GM23338 (cell line): ENCODE measurements at regions not wholly inside any gene's neighbourhood (a gene's known extent, or its start where the extent isn't known, plus 50 kb on each side); places are given as distances from the start of the nearest gene placed in this dataset.

Source experiments
- ATAC-seq: fragments of 200-7000 bp; cut with Tn5 transposase; 3 replicates; pipeline ENCODE4 v1.9.1; 2020
- DNase-seq: peaks from one replicate; pipeline ENCODE4 v3.0.0-alpha.2; 2015; ENCODE audit warnings: low spot score
- H2AFZ ChIP-seq: fragments of 200-600 bp; sonication (generic); 2 replicates; pipeline ENCODE4 v1.8.0; 2016; ENCODE audit warnings: antibody characterized with exemption, mild to moderate bottlenecking, moderate library complexity
- H3F3A ChIP-seq: fragments of 200-600 bp; sonication (generic); replicated peaks from 2 replicates; pipeline ENCODE4 v1.8.0; 2017; ENCODE audit warnings: antibody characterized with exemption, mixed run types, low read depth
- H3K27ac ChIP-seq: fragments of 200-600 bp; sonication (generic); 2 replicates; pipeline ENCODE4 v1.6.1; 2016; ENCODE audit warnings: low read depth
- H3K27me3 ChIP-seq: fragments of 200-600 bp; sonication (generic); 2 replicates; pipeline ENCODE4 v1.8.0; 2016; ENCODE audit warnings: mild to moderate bottlenecking, mixed run types, moderate library complexity; ENCODE audit not compliant: insufficient read depth
- H3K36me3 ChIP-seq: fragments of 200-600 bp; sonication (generic); 2 replicates; pipeline ENCODE4 v1.8.0; 2016; ENCODE audit warnings: mild to moderate bottlenecking; ENCODE audit not compliant: insufficient read depth
- H3K4me1 ChIP-seq: fragments of 200-600 bp; sonication (generic); 2 replicates; pipeline ENCODE4 v1.8.0; 2016; ENCODE audit warnings: mild to moderate bottlenecking, moderate library complexity; ENCODE audit not compliant: insufficient read depth
- H3K4me2 ChIP-seq: fragments of 200-600 bp; sonication (generic); 2 replicates; pipeline ENCODE4 v1.7.1; 2017; ENCODE audit warnings: mixed run types
- H3K4me3 ChIP-seq: fragments of 200-600 bp; sonication (generic); 2 replicates; pipeline ENCODE4 v1.6.1; 2016; ENCODE audit warnings: mixed run types
- H3K79me2 ChIP-seq: fragments of 200-600 bp; sonication (generic); replicated peaks from 2 replicates; pipeline ENCODE4 v1.8.0; 2017; ENCODE audit warnings: mild to moderate bottlenecking; ENCODE audit not compliant: insufficient read depth
- H3K9me2 ChIP-seq: fragments of 200-600 bp; sonication (generic); 2 replicates; pipeline ENCODE4 v1.8.0; 2017; ENCODE audit not compliant: insufficient read depth
- H4K20me1 ChIP-seq: fragments of 200-600 bp; sonication (generic); replicated peaks from 2 replicates; pipeline ENCODE4 v1.8.0; 2017; ENCODE audit warnings: mild to moderate bottlenecking; ENCODE audit not compliant: insufficient read depth
- H3K27ac Mint-ChIP-seq: 2 replicates; pipeline ENCODE4 v1.8.0; 2020; ENCODE audit warnings: inconsistent platforms, mild to moderate bottlenecking, moderate library complexity, mixed read lengths
- H3K27me3 Mint-ChIP-seq: 3 replicates; pipeline ENCODE4 v1.8.0; 2022; ENCODE audit warnings: low read depth, mild to moderate bottlenecking, moderate library complexity, mixed read lengths, inconsistent platforms; ENCODE audit not compliant: insufficient read depth, poor library complexity
- H3K36me3 Mint-ChIP-seq: 3 replicates; pipeline ENCODE4 v1.8.0; 2021; ENCODE audit warnings: low read depth, mild to moderate bottlenecking, inconsistent platforms, moderate library complexity, mixed read lengths
- H3K4me1 Mint-ChIP-seq: 3 replicates; pipeline ENCODE4 v1.8.0; 2020; ENCODE audit warnings: mild to moderate bottlenecking, inconsistent platforms, mixed read lengths
- H3K4me3 Mint-ChIP-seq: 3 replicates; pipeline ENCODE4 v1.8.0; 2021; ENCODE audit warnings: moderate library complexity, mild to moderate bottlenecking, inconsistent platforms, mixed read lengths
- H3K9me3 Mint-ChIP-seq: 3 replicates; pipeline ENCODE4 v1.8.0; 2020; ENCODE audit warnings: moderate library complexity, mild to moderate bottlenecking, inconsistent platforms, mixed read lengths
- CREB1 ChIP-seq: fragments of 250-450 bp; sonication (Bioruptor Pico); IDR thresholded peaks from 2 replicates; pipeline ENCODE4 v1.5.0; 2020; ENCODE audit warnings: low read depth, mild to moderate bottlenecking, moderate library complexity
- CTCF ChIP-seq, 2 experiments: fragments of 200-600 bp in 1 of 2; sonication (generic) in 1 of 2; conservative IDR thresholded peaks; 2 replicates each; pipeline versions ENCODE4 v1.5.1 to v1.6.1; 2016 to 2017; ENCODE audit warnings: antibody characterized with exemption in 2 of 2, low read depth in 2 of 2, mild to moderate bottlenecking in 2 of 2, moderate library complexity in 1 of 2
- ETS1 ChIP-seq: IDR thresholded peaks from 2 replicates; pipeline ENCODE4 v1.6.1; 2016; ENCODE audit warnings: antibody characterized with exemption
- EZH2 ChIP-seq: fragments of 200-600 bp; sonication (generic); IDR thresholded peaks from one replicate; pipeline ENCODE4 v1.8.0; 2017; ENCODE audit warnings: antibody characterized with exemption, mild to moderate bottlenecking, low read depth; ENCODE audit not compliant: unreplicated experiment
- JUNB ChIP-seq: IDR thresholded peaks from one replicate; pipeline ENCODE4 v1.6.1; 2016; ENCODE audit warnings: antibody characterized with exemption; ENCODE audit not compliant: unreplicated experiment
- POLR2AphosphoS5 ChIP-seq: IDR thresholded peaks from 2 replicates; pipeline ENCODE4 v1.6.1; 2016; ENCODE audit warnings: antibody characterized with exemption, low read depth
- REST ChIP-seq: IDR thresholded peaks from one replicate; pipeline ENCODE4 v1.6.1; 2018; ENCODE audit warnings: antibody characterized with exemption; ENCODE audit not compliant: unreplicated experiment
- STAT1 ChIP-seq: IDR thresholded peaks from one replicate; pipeline ENCODE4 v1.6.1; 2016; ENCODE audit warnings: antibody characterized with exemption; ENCODE audit not compliant: unreplicated experiment
- ZNF114 ChIP-seq: fragments of 250-450 bp; sonication (Bioruptor Pico); IDR thresholded peaks from 2 replicates; pipeline ENCODE4 v1.5.0; 2020; ENCODE audit warnings: mild to moderate bottlenecking, moderate library complexity
- ZNF462 ChIP-seq: fragments of 250-450 bp; sonication (Bioruptor Pico); IDR thresholded peaks from 2 replicates; pipeline ENCODE4 v1.5.0; 2020; ENCODE audit warnings: mild to moderate bottlenecking, moderate library complexity

GRCh38 chr5:121049971-121050370 is 585.9 kb downstream of the PRR16 start (continued):
- no peak for TF ChIP-seq ZNF462 (CRISPR knock-in tag)
- no peak for TF ChIP-seq POLR2AphosphoS5
- no peak for TF ChIP-seq STAT1
- no peak for TF ChIP-seq ZNF114 (CRISPR knock-in tag)
- TF ChIP-seq ETS1 = no peak
- no peak for TF ChIP-seq CREB1 (CRISPR knock-in tag)

- no peaks in the 10 kb centered on the region for H3F3A ChIP-seq
- Mint-ChIP-seq H3K4me1 (peaks cover 6% of the 10 kb centered on the region; the same call in 2 of the 3 replicates), H3K27me3 (no peaks in the 10 kb centered on the region), H3K4me3 (no peak overlapping the region), H3K36me3 (no peaks in the 10 kb centered on the region), H3K9me3 (no peaks in the 10 kb centered on the region), H3K27ac (no peak overlapping the region)
- no peaks in the 10 kb centered on the region for H3K27me3 ChIP-seq
- H3K79me2 ChIP-seq = no peaks in the 10 kb centered on the region
- no peak overlapping the region for H3K4me2 ChIP-seq
- no peaks in the 10 kb centered on the region for H3K36me3 ChIP-seq
- no peak overlapping the region for H3K4me3 ChIP-seq
- H3K4me1 ChIP-seq = 0 out of 2 replicates have a peak, but pooled peaks cover 4% of the 10 kb centered on the region
- H3K9me2 ChIP-seq = 0 out of 2 replicates have a peak, but pooled peaks cover 4% of the 10 kb centered on the region
- ATAC-seq (no peak), DNase-seq (no peak)
- no peak overlapping the region for H2AFZ ChIP-seq
- no peak overlapping the region for H3K27ac ChIP-seq
- no peaks in the 10 kb centered on the region for H4K20me1 ChIP-seq
- TF ChIP-seq CTCF (conservative IDR thresholded peaks at IDR 0.05; ENCODE audit: low read depth in 2 of 2) = no peak
- TF ChIP-seq REST = no peak
- no peak for TF ChIP-seq CREB1 (CRISPR knock-in tag)
- no peak for TF ChIP-seq JUNB
- TF ChIP-seq EZH2 = no peak
- no peak for TF ChIP-seq POLR2AphosphoS5
Measured at GRCh38 chr5:121053055-121053985, 589.2 kb downstream of the PRR16 start.
